ENCODE measurements at regions not wholly inside any gene's neighbourhood (a gene's known extent, or its start where the extent isn't known, plus 50 kb on each side); places are given as distances from the start of the nearest gene placed in this dataset.

- TF ChIP-seq CTCF (IDR thresholded peaks at IDR 0.05; ENCODE audit: extremely low read depth in 1 of 2, insufficient read depth in 1 of 2, low read depth in 1 of 2, low read length in 2 of 2) (no peak), POLR2A (IDR thresholded peaks at IDR 0.05; ENCODE audit: low read depth, low read length) (no peak), EZH2 (IDR thresholded peaks at IDR 0.05; ENCODE audit: borderline replicate concordance, low read depth, low read length, severe bottlenecking) (no peak), FOS (IDR thresholded peaks at IDR 0.05; ENCODE audit: borderline replicate concordance, insufficient read depth, low read length) (no peak)
Observed at GRCh38 chr20:39181490-39181889, 219.3 kb downstream of the DHX35 start.
